ENCODE measurements at regions not wholly inside any gene's neighbourhood (a gene's known extent, or its start where the extent isn't known, plus 50 kb on each side); places are given as distances from the start of the nearest gene placed in this dataset.

DNA sequence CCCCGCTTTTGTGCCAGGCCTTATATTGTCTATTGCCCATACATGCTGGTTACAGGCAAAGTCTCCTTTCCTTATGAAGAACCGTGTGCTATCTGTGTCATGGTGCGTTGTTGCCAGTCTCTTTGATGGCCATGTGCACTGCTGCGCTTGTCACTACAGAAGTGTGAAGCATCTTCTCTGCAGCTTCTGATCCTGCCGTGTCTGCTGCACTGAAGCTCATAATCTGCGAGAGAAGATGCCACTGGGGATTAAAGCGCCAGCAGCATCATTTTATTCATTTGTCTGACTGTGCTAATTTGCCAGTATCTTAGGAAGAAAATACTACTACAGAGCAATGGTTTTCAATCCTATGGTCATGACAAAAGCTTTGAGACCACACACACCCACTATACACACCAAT, 330.1 kb downstream of the FAT3 start (continued):
- no peak for TF ChIP-seq JUN (IDR thresholded peaks at IDR 0.05; ENCODE audit: borderline replicate concordance, low read depth, low read length)
- no peak for TF ChIP-seq JUN (CRISPR knock-in tag; IDR thresholded peaks at IDR 0.05; ENCODE audit: borderline replicate concordance)
- TF ChIP-seq, protein P1, sequence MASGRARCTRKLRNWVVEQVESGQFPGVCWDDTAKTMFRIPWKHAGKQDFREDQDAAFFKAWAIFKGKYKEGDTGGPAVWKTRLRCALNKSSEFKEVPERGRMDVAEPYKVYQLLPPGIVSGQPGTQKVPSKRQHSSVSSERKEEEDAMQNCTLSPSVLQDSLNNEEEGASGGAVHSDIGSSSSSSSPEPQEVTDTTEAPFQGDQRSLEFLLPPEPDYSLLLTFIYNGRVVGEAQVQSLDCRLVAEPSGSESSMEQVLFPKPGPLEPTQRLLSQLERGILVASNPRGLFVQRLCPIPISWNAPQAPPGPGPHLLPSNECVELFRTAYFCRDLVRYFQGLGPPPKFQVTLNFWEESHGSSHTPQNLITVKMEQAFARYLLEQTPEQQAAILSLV (tag; IDR thresholded peaks at IDR 0.05) = no peak
- no peak for TF ChIP-seq KAT2B (IDR thresholded peaks at IDR 0.05; ENCODE audit: low read depth, low read length)
- TF ChIP-seq YY1 (IDR thresholded peaks at IDR 0.05; ENCODE audit: borderline replicate concordance in 1 of 3, control insufficient read depth in 1 of 3, extremely low read depth in 1 of 3, insufficient read depth in 3 of 3, insufficient read length in 1 of 3, insufficient replicate concordance in 2 of 3, low read depth in 1 of 3, low read length in 2 of 3) = no peak
- TF ChIP-seq GABPB2 (CRISPR knock-in tag; conservative IDR thresholded peaks at IDR 0.05) = no peak
- TF ChIP-seq NFYB (IDR thresholded peaks at IDR 0.05; ENCODE audit: extremely low read depth, insufficient read length) = no peak
- TF ChIP-seq, protein P2, sequence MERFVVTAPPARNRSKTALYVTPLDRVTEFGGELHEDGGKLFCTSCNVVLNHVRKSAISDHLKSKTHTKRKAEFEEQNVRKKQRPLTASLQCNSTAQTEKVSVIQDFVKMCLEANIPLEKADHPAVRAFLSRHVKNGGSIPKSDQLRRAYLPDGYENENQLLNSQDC (CRISPR knock-in tag; IDR thresholded peaks at IDR 0.05) = no peak
- TF ChIP-seq OTX1 (CRISPR knock-in tag; IDR thresholded peaks at IDR 0.05) = no peak
- no peak for TF ChIP-seq PTBP1 (IDR thresholded peaks at IDR 0.05; ENCODE audit: low read depth, low read length)

DNA sequence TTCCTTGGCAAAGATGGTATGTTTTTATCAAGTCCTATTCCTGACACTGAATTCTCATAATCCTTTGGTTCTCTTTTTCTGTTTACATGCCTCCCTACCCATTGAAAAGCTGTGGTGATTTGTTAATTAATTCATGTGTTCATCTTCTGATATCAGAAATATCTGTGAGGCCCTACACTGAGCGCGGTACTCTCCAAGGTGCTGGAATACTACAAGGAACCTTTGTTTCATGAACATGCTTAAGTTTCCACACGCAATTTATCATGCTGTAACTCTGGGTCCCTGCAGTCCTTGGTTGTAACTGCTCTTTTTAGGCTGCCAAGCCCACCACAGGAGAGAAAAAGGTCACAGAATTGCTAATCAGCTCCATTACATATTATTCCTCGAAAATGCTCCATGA, 331.8 kb downstream of the FAT3 start:
- Histone ChIP-seq H3K4me1 (replicated peaks in 1 of 2; ENCODE audit: control insufficient read depth in 2 of 2, insufficient read depth in 2 of 2, low read length in 2 of 2) (no peaks in the 10 kb centered on the region), H3K9me3 (replicated peaks; ENCODE audit: control insufficient read depth, insufficient read depth, low read depth, low read length) (no peaks in the 10 kb centered on the region), H3K27ac (ENCODE audit: extremely low read depth, low read depth, low read length) (no peak overlapping the region), H3K9me1 (ENCODE audit: control insufficient read depth, insufficient read depth, low read length) (no peaks in the 10 kb centered on the region), H2AFZ (ENCODE audit: low read depth, low read length) (no peak overlapping the region), H3K79me2 (ENCODE audit: control insufficient read depth, insufficient read depth, low read length) (no peaks in the 10 kb centered on the region), H3K27me3 (ENCODE audit: control insufficient read depth in 2 of 2, insufficient read depth in 2 of 2, low read length in 2 of 2) (no peaks in the 10 kb centered on the region), H3K4me3 (no peak overlapping the region), H3K4me2 (ENCODE audit: insufficient read depth, low read length) (no peak overlapping the region), H4K20me1 (replicated peaks; ENCODE audit: control insufficient read depth, insufficient read depth, low read length) (no peaks in the 10 kb centered on the region), H3K36me3 (ENCODE audit: control insufficient read depth, insufficient read depth, low read length) (no peaks in the 10 kb centered on the region), H3K9ac (ENCODE audit: insufficient read depth in 1 of 2, low read depth in 2 of 2, low read length in 2 of 2) (no peak overlapping the region)
- WGBS (ENCODE audit: insufficient coverage, low coverage, missing lambda C conversion rate) = 0% methylated on average over 4 of the region's 4 CpGs
- in situ Hi-C loops (cut with MboI) = no loop called here
- ATAC-seq (no peak), FAIRE-seq (no peak), DNase-seq (ENCODE audit: extremely low read depth in 1 of 4, low spot score in 3 of 4) (no peak)
- ChIA-PET POLR2A (no interaction called here), CTCF (ENCODE audit: low intra/inter-chr PET ratio) (no interaction called here)
- BruUV-seq (replicated peaks) = no TSS peak
- intact Hi-C loops (cut with micrococcal nuclease) = no loop called here
- TF ChIP-seq ETV1 (tag; conservative IDR thresholded peaks at IDR 0.05; ENCODE audit: low read depth) (no peak), TCFL5 (CRISPR knock-in tag; conservative IDR thresholded peaks at IDR 0.05) (no peak)

All from K562 (cell line).